Ovary (tissue), 3 donors: ENCODE measurements at regions not wholly inside any gene's neighbourhood (a gene's known extent, or its start where the extent isn't known, plus 50 kb on each side); places are given as distances from the start of the nearest gene placed in this dataset.
"Not testable (repeated sequence)": the region's sequence is repeated elsewhere in the genome, so short reads cannot be mapped to it uniquely, and the experiment has no call there.

ENCODE experiments used
- CTCF ChIP-seq, 3 donors: fragments of 450-650 bp in 2 of 3; fragments of 200-600 bp in 1 of 3; IDR thresholded peaks; one replicate each; pipeline versions ENCODE4 v1.5.1 to v1.8.0; 2016 to 2022; ENCODE audit warnings: antibody characterized with exemption in 3 of 3, mild to moderate bottlenecking in 1 of 3
- EP300 ChIP-seq: sonication (generic); formaldehyde crosslinking; IDR thresholded peaks from one replicate; pipeline ENCODE4 v1.6.1; 2017; ENCODE audit warnings: antibody characterized with exemption
- donor health status: DM: no; HTN: no; CAD: no.

GRCh38 chr10:113501031-113501430 is 51.8 kb upstream of the HABP2 start:
- not testable (repeated sequence) for TF ChIP-seq EP300; CTCF (IDR thresholded peaks at IDR 0.05)
